GM13976 (cell line): ENCODE measurements at regions not wholly inside any gene's neighbourhood (a gene's known extent, or its start where the extent isn't known, plus 50 kb on each side); places are given as distances from the start of the nearest gene placed in this dataset.

Source experiments
- DNase-seq: peaks from one replicate; pipeline ENCODE4 v3.0.0; 2012; ENCODE audit warnings: low spot score
- in situ Hi-C: fragments of 300-500 bp; cut with MboI; formaldehyde crosslinking; loops from one replicate; pipeline ENCODE4 v1.12.0; 2022; ENCODE audit warnings: low sequenced_read_pairs, mixed read lengths, inconsistent platforms; ENCODE audit not compliant: unreplicated experiment
- TF ChIP-seq, protein P1 (sequence below): IDR thresholded peaks from 2 replicates; pipeline ENCODE4 v1.5.1; 2012; ENCODE audit warnings: borderline replicate concordance, mild to moderate bottlenecking; ENCODE audit not compliant: insufficient read depth; ENCODE audit errors: extremely low read depth, missing control alignments, control extremely low read depth

- in situ Hi-C loops: no loop called here
- TF ChIP-seq, protein P1, sequence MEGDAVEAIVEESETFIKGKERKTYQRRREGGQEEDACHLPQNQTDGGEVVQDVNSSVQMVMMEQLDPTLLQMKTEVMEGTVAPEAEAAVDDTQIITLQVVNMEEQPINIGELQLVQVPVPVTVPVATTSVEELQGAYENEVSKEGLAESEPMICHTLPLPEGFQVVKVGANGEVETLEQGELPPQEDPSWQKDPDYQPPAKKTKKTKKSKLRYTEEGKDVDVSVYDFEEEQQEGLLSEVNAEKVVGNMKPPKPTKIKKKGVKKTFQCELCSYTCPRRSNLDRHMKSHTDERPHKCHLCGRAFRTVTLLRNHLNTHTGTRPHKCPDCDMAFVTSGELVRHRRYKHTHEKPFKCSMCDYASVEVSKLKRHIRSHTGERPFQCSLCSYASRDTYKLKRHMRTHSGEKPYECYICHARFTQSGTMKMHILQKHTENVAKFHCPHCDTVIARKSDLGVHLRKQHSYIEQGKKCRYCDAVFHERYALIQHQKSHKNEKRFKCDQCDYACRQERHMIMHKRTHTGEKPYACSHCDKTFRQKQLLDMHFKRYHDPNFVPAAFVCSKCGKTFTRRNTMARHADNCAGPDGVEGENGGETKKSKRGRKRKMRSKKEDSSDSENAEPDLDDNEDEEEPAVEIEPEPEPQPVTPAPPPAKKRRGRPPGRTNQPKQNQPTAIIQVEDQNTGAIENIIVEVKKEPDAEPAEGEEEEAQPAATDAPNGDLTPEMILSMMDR: no peak
- no peak for DNase-seq
These were observed 112.2 kb upstream of the RAB18 start for GRCh38 chr10:27391916-27392315.

GRCh38 chr10:27391325-27391724 lies 112.8 kb upstream of the RAB18 start:
- in situ Hi-C loops: no loop called here
- DNase-seq: no peak
- TF ChIP-seq, protein P1: no peak

DNA sequence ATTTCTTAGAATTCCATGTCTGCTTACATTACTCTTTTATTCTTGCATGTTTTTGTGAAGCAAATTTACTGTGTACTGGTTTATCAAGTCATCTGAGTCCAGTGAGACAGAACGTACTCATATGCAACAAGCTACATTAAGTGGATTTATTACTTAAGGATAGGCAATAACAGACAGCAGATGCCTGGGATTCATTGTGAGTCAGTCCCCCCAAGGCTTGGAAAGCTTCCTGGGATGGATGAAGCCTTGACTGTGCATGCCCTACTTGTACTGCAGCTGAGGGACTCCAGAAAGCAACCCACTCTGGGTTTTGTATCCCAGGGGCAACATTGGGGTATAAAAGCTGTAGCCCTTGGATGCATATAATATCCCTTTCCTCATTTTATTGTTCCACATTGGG lies 113.4 kb upstream of the RAB18 start:
- in situ Hi-C loops: no loop called here
- DNase-seq: no peak
- TF ChIP-seq, protein P1: no peak

GRCh38 chr10:27388761-27389399 lies 115.2 kb upstream of the RAB18 start:
- in situ Hi-C loops: no loop called here
- no peak for DNase-seq

DNA sequence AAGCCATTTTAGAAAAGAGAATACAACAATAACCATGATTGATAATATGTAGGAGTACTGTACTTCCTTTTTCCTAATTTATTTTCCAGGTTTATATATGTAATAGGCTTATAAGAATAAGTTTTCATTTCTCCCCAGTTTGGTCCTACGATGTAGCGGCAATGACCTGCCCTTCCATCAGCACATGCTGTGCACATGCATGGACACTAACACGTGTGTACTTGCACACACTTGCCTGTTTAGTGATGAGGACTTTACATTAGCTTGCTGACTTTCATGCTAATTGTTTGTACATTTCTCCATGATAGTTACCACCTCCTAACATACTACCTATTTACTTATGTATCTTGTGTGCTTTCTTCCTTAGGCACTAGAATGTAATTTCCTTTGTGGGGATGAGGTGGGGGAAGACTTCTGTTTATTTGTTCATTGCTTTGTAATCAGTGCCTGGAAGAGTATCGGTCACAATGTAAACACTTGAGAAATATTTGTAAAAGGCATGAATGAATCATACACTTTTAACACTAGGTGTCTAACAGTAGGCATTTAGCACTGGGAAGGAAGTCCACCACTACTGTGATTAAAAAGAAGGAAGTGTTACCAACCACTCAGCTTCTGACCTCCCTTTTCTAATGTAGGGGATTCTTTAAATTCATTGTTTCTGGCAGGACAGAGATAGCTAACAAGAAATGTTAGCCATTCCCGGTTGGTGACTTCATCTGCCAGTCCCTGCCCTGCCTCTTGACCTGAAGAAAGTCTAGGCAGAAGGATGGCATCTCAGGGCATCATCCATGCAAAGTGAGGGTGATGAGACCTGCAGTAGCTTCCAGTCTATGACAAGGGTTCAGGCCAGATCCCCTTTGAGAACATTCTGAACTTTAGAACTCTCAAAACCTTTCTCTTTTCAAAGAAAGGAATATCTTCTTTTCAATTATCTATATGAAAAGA lies 120.2 kb upstream of the RAB18 start:
- TF ChIP-seq, protein P1: no peak
- no peak for DNase-seq
- in situ Hi-C loops: no loop called here

More at GRCh38 chr10:27388761-27389399, 115.2 kb upstream of the RAB18 start:
- TF ChIP-seq, protein P1: no peak

DNA sequence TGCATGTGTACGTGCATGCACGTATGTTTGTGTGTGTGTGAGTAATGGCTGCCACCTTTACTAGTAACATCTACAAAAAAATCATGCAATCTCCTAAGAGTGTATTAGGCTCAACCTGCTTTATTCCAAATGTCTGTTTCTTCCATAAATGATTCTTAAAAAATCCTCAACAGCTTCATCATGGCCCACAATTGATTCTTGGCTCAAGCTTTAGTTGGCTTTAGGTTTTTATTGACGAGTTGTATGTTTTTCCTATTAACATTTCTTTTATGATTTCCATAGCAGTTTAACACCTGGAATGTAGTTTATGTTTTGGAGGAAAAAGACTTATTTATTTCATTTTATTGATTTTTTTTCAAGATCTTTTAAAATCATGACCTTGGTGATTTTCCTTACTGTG lies 121.9 kb upstream of the RAB18 start:
- in situ Hi-C loops: no loop called here
- TF ChIP-seq, protein P1: no peak
- no peak for DNase-seq
